ENCODE measurements at regions not wholly inside any gene's neighbourhood (a gene's known extent, or its start where the extent isn't known, plus 50 kb on each side); places are given as distances from the start of the nearest gene placed in this dataset.

- peaks cover 2% of the 10 kb centered on the region for H3K27me3 Mint-ChIP-seq (ENCODE audit: unreplicated experiment)
- no peaks in the 10 kb centered on the region for H3K36me3 Mint-ChIP-seq (ENCODE audit: low read depth, unreplicated experiment)
- no peak for DNase-seq (ENCODE audit: low spot score)
- no peaks in the 10 kb centered on the region for H3K4me1 Mint-ChIP-seq (ENCODE audit: unreplicated experiment)
- H3K9me3 Mint-ChIP-seq (ENCODE audit: unreplicated experiment), result no peaks in the 10 kb centered on the region
- H3K27ac Mint-ChIP-seq (ENCODE audit: unreplicated experiment), result no peak overlapping the region
- no peak overlapping the region for H3K4me3 Mint-ChIP-seq (ENCODE audit: unreplicated experiment)
- TF ChIP-seq CTCF (IDR thresholded peaks at IDR 0.05; ENCODE audit: unreplicated experiment), result no peak
These were observed 192.0 kb upstream of the PABPC4L start for GRCh38 chr4:134393592-134393991.

- no peak for TF ChIP-seq CTCF (IDR thresholded peaks at IDR 0.05; ENCODE audit: unreplicated experiment)
- H3K4me3 Mint-ChIP-seq (ENCODE audit: unreplicated experiment), result no peak overlapping the region
- no peaks in the 10 kb centered on the region for H3K9me3 Mint-ChIP-seq (ENCODE audit: unreplicated experiment)
- no peak overlapping the region for H3K27ac Mint-ChIP-seq (ENCODE audit: unreplicated experiment)
- no peaks in the 10 kb centered on the region for H3K27me3 Mint-ChIP-seq (ENCODE audit: unreplicated experiment)
- H3K36me3 Mint-ChIP-seq (ENCODE audit: low read depth, unreplicated experiment), result no peaks in the 10 kb centered on the region
- peaks cover 5% of the 10 kb centered on the region for H3K4me1 Mint-ChIP-seq (ENCODE audit: unreplicated experiment)
- DNase-seq (ENCODE audit: low spot score), result no peak
These were observed 188.7 kb upstream of the PABPC4L start for GRCh38 chr4:134390319-134390718.

GRCh38 chr4:134388351-134388750 is 186.8 kb upstream of the PABPC4L start:
- H3K4me3 Mint-ChIP-seq (ENCODE audit: unreplicated experiment), result no peak overlapping the region
- DNase-seq (ENCODE audit: low spot score), result no peak
- no peaks in the 10 kb centered on the region for H3K27me3 Mint-ChIP-seq (ENCODE audit: unreplicated experiment)
- H3K9me3 Mint-ChIP-seq (ENCODE audit: unreplicated experiment), result no peaks in the 10 kb centered on the region
- peaks cover 5% of the 10 kb centered on the region for H3K4me1 Mint-ChIP-seq (ENCODE audit: unreplicated experiment)
- TF ChIP-seq CTCF (IDR thresholded peaks at IDR 0.05; ENCODE audit: unreplicated experiment), result no peak
- H3K36me3 Mint-ChIP-seq (ENCODE audit: low read depth, unreplicated experiment), result no peaks in the 10 kb centered on the region
- H3K27ac Mint-ChIP-seq (ENCODE audit: unreplicated experiment), result no peak overlapping the region

GRCh38 chr4:134382478-134383227 is 181.1 kb upstream of the PABPC4L start:
- Mint-ChIP-seq H3K4me1 (ENCODE audit: unreplicated experiment) (no peaks in the 10 kb centered on the region), H3K36me3 (ENCODE audit: low read depth, unreplicated experiment) (no peaks in the 10 kb centered on the region), H3K9me3 (ENCODE audit: unreplicated experiment) (no peaks in the 10 kb centered on the region), H3K27ac (ENCODE audit: unreplicated experiment) (no peak overlapping the region), H3K27me3 (ENCODE audit: unreplicated experiment) (no peaks in the 10 kb centered on the region), H3K4me3 (ENCODE audit: unreplicated experiment) (no peak overlapping the region)
- TF ChIP-seq CTCF (IDR thresholded peaks at IDR 0.05; ENCODE audit: unreplicated experiment), result no peak
- DNase-seq (ENCODE audit: low spot score), result no peak

GRCh38 chr4:134375775-134376174 is 174.2 kb upstream of the PABPC4L start:
- no peaks in the 10 kb centered on the region for H3K9me3 Mint-ChIP-seq (ENCODE audit: unreplicated experiment)
- DNase-seq (ENCODE audit: low spot score), result no peak
- no peaks in the 10 kb centered on the region for H3K36me3 Mint-ChIP-seq (ENCODE audit: low read depth, unreplicated experiment)
- no peaks in the 10 kb centered on the region for H3K4me1 Mint-ChIP-seq (ENCODE audit: unreplicated experiment)
- no peak for TF ChIP-seq CTCF (IDR thresholded peaks at IDR 0.05; ENCODE audit: unreplicated experiment)
- H3K4me3 Mint-ChIP-seq (ENCODE audit: unreplicated experiment), result no peak overlapping the region
- no peaks in the 10 kb centered on the region for H3K27me3 Mint-ChIP-seq (ENCODE audit: unreplicated experiment)
- H3K27ac Mint-ChIP-seq (ENCODE audit: unreplicated experiment), result no peak overlapping the region

All from endothelial cell (in vitro differentiated cells).